Activated T-cell treated with anti-CD3 and anti-CD28 coated beads for 48 hours (primary cell): ENCODE measurements at regions not wholly inside any gene's neighbourhood (a gene's known extent, or its start where the extent isn't known, plus 50 kb on each side); places are given as distances from the start of the nearest gene placed in this dataset.
"Not testable (repeated sequence)": the region's sequence is repeated elsewhere in the genome, so short reads cannot be mapped to it uniquely, and the experiment has no call there.

Experiments used
- DNase-seq: peaks from one replicate; pipeline ENCODE4 v3.0.0-alpha.2; 2020; ENCODE audit warnings: low read depth

DNA sequence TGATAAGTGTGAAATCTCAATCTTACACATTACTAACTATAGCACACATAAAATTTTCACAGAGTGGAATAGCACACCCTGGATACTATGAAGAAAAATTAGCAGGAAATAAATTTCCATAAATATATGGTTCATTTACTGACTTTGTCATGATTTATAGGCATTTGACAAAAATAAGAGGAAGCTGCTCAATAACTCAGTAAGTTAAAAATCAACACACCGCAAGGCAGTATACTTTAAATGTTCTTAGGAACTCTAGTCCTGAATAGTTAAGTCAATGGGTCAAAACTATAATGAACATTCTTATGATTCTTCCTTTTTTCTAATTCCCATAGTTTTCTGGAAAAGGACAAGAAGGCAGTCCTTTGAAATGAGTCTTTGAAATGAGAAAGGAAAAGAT, 1557.8 kb upstream of the RAG2 start:
- no peak for DNase-seq

GRCh38 chr11:38153985-38154384, 1555.9 kb upstream of the RAG2 start:
- DNase-seq, result no peak

DNA sequence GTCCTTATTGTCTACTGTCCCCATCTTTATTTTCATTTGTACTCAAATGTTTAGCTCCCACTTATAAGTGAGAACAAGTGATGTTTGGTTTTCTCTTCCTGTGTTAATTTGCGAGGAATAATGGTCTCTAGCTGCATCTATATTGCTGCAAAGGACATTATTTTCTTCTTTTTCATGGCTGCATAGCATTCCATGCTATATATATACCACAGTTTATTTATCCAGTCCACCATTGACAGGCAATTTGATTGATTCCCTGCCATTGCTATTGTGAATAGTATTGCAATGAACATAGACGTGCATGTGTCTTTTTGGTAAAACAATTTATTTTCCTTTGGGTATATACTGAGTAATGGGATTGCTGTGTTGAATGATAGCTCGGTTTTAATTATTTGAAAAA, 1545.8 kb upstream of the RAG2 start:
- DNase-seq, result no peak

DNA sequence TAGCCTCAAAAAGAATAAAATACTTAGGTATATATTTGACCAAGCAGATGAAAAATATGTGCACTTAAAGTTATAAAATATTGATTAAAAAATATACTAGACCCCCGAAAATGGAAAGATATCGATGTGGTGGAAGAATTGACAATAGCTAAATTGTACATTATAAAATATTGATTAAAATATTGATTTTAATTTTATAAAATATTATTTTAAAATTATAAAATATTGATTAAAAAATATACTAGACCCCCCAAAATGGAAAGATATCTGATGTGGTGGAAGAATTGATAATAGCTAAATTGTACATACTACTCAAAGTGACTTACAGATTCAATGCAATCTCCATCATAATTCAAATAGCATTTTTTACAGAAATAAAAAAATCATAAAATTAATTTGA, 1540.9 kb upstream of the RAG2 start:
- no peak for DNase-seq

DNA sequence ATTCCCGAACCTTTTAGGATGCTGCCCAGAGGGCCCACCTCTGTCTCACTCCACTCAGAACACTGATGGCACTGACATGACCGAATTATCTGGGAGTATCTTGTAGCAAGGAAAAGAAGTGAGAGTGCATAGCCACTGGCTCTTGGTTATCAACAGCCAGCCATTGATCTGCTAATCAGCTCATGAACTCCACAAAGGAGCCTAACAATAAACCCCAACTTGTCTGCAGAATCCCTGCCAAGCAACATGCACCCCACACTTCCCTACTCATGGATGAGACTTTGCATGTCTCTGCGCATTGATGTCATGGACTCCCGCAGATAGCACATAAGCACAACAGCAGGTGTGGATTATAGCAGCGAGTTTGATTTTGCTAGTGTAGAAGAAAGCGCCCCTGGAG, 1538.9 kb upstream of the RAG2 start:
- no peak for DNase-seq

DNA sequence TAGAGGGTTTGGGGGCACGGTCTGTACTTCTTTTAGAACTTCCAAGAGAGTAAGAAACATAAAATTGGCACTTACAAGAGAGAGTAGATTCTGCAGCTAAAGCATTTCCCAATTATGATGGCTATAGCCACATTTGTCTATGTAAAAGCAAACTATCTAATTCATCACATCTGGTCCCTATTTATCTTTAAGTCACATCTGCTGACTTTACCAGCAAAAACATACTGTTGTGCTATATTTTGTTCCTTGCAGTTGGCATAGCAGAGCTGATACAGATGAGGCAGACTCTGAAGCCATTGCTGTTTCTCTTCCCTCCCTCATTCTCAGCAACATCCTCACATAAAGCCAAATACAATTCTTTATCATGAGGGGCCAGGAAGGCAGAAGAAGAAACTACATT, 1533.5 kb upstream of the RAG2 start:
- DNase-seq, result no peak

GRCh38 chr11:38130976-38131375, 1532.9 kb upstream of the RAG2 start:
- DNase-seq, result no peak

- no peak for DNase-seq
These were observed 1532.5 kb upstream of the RAG2 start for GRCh38 chr11:38130514-38130913.

GRCh38 chr11:38123673-38124072, 1525.6 kb upstream of the RAG2 start:
- DNase-seq, result no peak

- DNase-seq, result not testable (repeated sequence)
These were observed 1518.6 kb upstream of the RAG2 start for GRCh38 chr11:38116616-38117015.

GRCh38 chr11:38115381-38115780, 1517.3 kb upstream of the RAG2 start:
- not testable (repeated sequence) for DNase-seq

GRCh38 chr11:38100836-38101462, 1502.9 kb upstream of the RAG2 start:
- DNase-seq, result no peak

GRCh38 chr11:38095268-38095667, 1497.2 kb upstream of the RAG2 start:
- no peak for DNase-seq

DNA sequence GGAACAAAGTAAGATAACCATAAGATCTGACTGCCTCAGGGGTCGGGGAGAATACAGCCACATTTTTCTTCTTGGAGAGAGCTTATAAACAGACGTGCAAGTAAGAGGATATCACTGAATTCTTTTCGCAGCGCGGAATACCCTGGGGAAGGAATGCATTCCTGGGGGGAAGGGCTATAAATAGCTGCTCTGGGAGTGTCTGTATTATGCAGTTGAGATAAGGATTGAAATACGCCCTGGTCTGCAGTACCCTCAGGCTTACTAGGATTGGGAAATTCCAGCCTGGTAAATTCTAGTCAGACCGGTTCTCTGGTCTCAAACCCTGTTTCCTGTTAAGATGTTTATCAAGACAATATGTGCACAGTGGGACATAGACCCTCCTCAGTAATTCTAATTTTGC, 1491.7 kb upstream of the RAG2 start:
- DNase-seq, result no peak

- DNase-seq, result no peak
These were observed 1462.9 kb upstream of the RAG2 start for GRCh38 chr11:38060920-38061319.

DNA sequence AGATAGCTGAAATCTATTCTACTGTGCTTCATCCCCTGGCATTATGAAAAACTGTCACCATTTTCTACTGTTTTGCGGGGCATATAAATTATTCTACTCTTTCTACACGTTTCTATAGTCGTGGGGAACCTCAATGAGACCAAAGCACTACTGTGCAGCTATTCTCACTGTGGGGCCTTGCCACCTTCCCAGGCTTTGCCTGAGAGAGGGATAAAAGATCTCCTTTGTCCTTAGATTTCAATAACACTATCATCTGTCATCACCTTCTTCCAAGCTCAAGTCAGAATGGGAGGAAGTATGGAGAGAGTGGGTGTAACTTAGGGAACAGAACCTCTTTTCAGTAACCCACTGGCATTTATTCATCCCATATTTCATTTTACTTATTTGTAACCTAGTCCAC, 1462.1 kb upstream of the RAG2 start:
- no peak for DNase-seq

GRCh38 chr11:38046571-38047135, 1448.6 kb upstream of the RAG2 start:
- DNase-seq, result no peak

DNA sequence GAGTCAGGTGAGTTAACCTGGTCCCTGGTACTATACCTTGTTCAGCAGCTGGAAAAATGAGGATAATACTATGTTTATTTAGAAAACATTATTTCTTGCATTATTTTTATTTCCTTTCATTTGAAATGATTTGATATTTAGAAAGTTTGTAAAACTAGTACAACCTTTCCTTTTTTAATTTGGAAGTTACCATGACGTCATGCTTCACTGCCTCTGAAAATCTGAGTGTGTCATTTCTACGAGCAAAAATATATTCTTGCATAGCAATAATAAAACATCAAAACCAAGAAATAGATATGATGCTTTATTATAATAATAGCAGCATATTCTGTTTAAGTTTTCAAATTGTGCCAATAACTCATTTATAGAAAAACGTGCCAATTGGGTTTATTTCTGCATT, 1445.0 kb upstream of the RAG2 start:
- no peak for DNase-seq

GRCh38 chr11:38038777-38039176, 1440.7 kb upstream of the RAG2 start:
- no peak for DNase-seq

GRCh38 chr11:38019072-38019775, 1421.2 kb upstream of the RAG2 start:
- no peak for DNase-seq

GRCh38 chr11:38014405-38014804, 1416.4 kb upstream of the RAG2 start:
- DNase-seq, result no peak

- DNase-seq, result no peak
These were observed 1415.1 kb upstream of the RAG2 start for GRCh38 chr11:38013157-38013556.

- DNase-seq, result no peak
These were observed 1413.5 kb upstream of the RAG2 start for GRCh38 chr11:38011496-38011895.

GRCh38 chr11:38009932-38010331, 1411.9 kb upstream of the RAG2 start:
- DNase-seq, result no peak
